H9 (cell line): ENCODE measurements at regions not wholly inside any gene's neighbourhood (a gene's known extent, or its start where the extent isn't known, plus 50 kb on each side); places are given as distances from the start of the nearest gene placed in this dataset.

ENCODE experiments used
- DNase-seq: peaks from one replicate; pipeline ENCODE4 v3.0.0-alpha.2; 2017
- H2AFZ ChIP-seq: one replicate; pipeline ENCODE4 v1.6.1; 2013; ENCODE audit warnings: mild to moderate bottlenecking, low read length, control low read depth, moderate library complexity
- H2AK5ac ChIP-seq: 2 replicates; pipeline ENCODE4 v1.6.1; 2013; ENCODE audit warnings: low read length, control low read depth, mixed read lengths; ENCODE audit not compliant: insufficient read length
- H2BK120ac ChIP-seq: one replicate; pipeline ENCODE4 v1.6.1; 2013; ENCODE audit warnings: low read depth, mild to moderate bottlenecking, low read length, control low read depth, inconsistent platforms; ENCODE audit not compliant: poor library complexity, severe bottlenecking
- H2BK12ac ChIP-seq: 2 replicates; pipeline ENCODE4 v1.6.1; 2013; ENCODE audit warnings: low read length, control low read depth, mixed read lengths, low read depth; ENCODE audit not compliant: insufficient read length
- H2BK15ac ChIP-seq: 2 replicates; pipeline ENCODE4 v1.6.1; 2013; ENCODE audit warnings: low read depth, low read length, control low read depth
- H2BK20ac ChIP-seq: one replicate; pipeline ENCODE4 v1.6.1; 2013; ENCODE audit warnings: low read depth, mild to moderate bottlenecking, low read length, control low read depth, inconsistent platforms; ENCODE audit not compliant: poor library complexity, severe bottlenecking
- H2BK5ac ChIP-seq: 2 replicates; pipeline ENCODE4 v1.6.1; 2013; ENCODE audit warnings: low read length, control low read depth, mixed read lengths; ENCODE audit not compliant: insufficient read length
- H3K14ac ChIP-seq: 2 replicates; pipeline ENCODE4 v1.6.1; 2013; ENCODE audit warnings: low read length, control low read depth; ENCODE audit not compliant: insufficient read depth
- H3K18ac ChIP-seq: 2 replicates; pipeline ENCODE4 v1.6.1; 2013; ENCODE audit warnings: low read depth, mild to moderate bottlenecking, mixed read lengths, low read length, control low read depth; ENCODE audit not compliant: insufficient read length
- H3K23ac ChIP-seq: 2 replicates; pipeline ENCODE4 v1.6.1; 2013; ENCODE audit warnings: low read length, control low read depth, mixed read lengths, low read depth; ENCODE audit not compliant: insufficient read length
- H3K23me2 ChIP-seq: 2 replicates; pipeline ENCODE4 v1.6.1; 2013; ENCODE audit warnings: low read depth, mild to moderate bottlenecking, mixed read lengths, low read length, control low read depth; ENCODE audit not compliant: insufficient read length, poor library complexity, severe bottlenecking
- H3K27ac ChIP-seq: 2 replicates; pipeline ENCODE4 v1.5.1; 2013; ENCODE audit warnings: low read length, control low read depth, mixed read lengths, low read depth; ENCODE audit not compliant: insufficient read length
- H3K27me3 ChIP-seq: 2 replicates; pipeline ENCODE4 v1.6.1; 2013; ENCODE audit warnings: low read length, control low read depth, inconsistent platforms; ENCODE audit not compliant: insufficient read depth
- H3K4ac ChIP-seq: 2 replicates; pipeline ENCODE4 v1.6.1; 2013; ENCODE audit warnings: low read depth, mild to moderate bottlenecking, control low read depth, inconsistent platforms, low read length, moderate library complexity
- H3K4me1 ChIP-seq: 2 replicates; pipeline ENCODE4 v1.6.1; 2013; ENCODE audit warnings: low read length, control low read depth, inconsistent platforms; ENCODE audit not compliant: insufficient read depth
- H3K4me2 ChIP-seq: 2 replicates; pipeline ENCODE4 v1.6.1; 2013; ENCODE audit warnings: low read length, control low read depth, mixed read lengths; ENCODE audit not compliant: insufficient read length, insufficient read depth
- H3K56ac ChIP-seq: 2 replicates; pipeline ENCODE4 v1.6.1; 2013; ENCODE audit warnings: low read depth, mild to moderate bottlenecking, mixed read lengths, low read length, control low read depth; ENCODE audit not compliant: insufficient read length
- H3K79me1 ChIP-seq: 2 replicates; pipeline ENCODE4 v1.6.1; 2013; ENCODE audit warnings: low read depth, mild to moderate bottlenecking, moderate library complexity, low read length, control low read depth, inconsistent platforms; ENCODE audit not compliant: insufficient read depth, poor library complexity, severe bottlenecking
- H3K79me2 ChIP-seq: 2 replicates; pipeline ENCODE4 v1.6.1; 2013; ENCODE audit warnings: low read length, control low read depth, inconsistent platforms; ENCODE audit not compliant: insufficient read depth
- H3K9ac ChIP-seq: 2 replicates; pipeline ENCODE4 v1.6.1; 2013; ENCODE audit warnings: low read length, control low read depth, mixed read lengths; ENCODE audit not compliant: insufficient read length; ENCODE audit errors: extremely low read depth
- H3K9me3 ChIP-seq: one replicate; pipeline ENCODE4 v1.6.1; 2013; ENCODE audit warnings: low read depth, low read length, inconsistent platforms; ENCODE audit not compliant: control insufficient read depth
- H3T11ph ChIP-seq: one replicate; pipeline ENCODE4 v1.6.1; 2013; ENCODE audit warnings: mild to moderate bottlenecking, low read length, control low read depth, inconsistent platforms
- H4K20me1 ChIP-seq: one replicate; pipeline ENCODE4 v1.6.1; 2013; ENCODE audit not compliant: control insufficient read depth, insufficient read length, insufficient read depth
- H4K5ac ChIP-seq: 2 replicates; pipeline ENCODE4 v1.6.1; 2013; ENCODE audit warnings: low read depth, mild to moderate bottlenecking, mixed read lengths, low read length, control low read depth; ENCODE audit not compliant: insufficient read length
- H4K8ac ChIP-seq: replicated peaks from 2 replicates; pipeline ENCODE4 v1.6.1; 2013; ENCODE audit warnings: low read length, control low read depth, mixed read lengths, low read depth; ENCODE audit not compliant: insufficient read length
- H4K91ac ChIP-seq: 2 replicates; pipeline ENCODE4 v1.6.1; 2013; ENCODE audit warnings: low read depth, mild to moderate bottlenecking, moderate library complexity, mixed read lengths, low read length, control low read depth; ENCODE audit not compliant: insufficient read length
- H3K27ac Mint-ChIP-seq, 3 experiments: 2 replicates in 2 of 3; 3 replicates in 1 of 3; pipeline ENCODE4 v1.8.0; 2020 to 2021; ENCODE audit warnings: mixed read lengths in 3 of 3, mild to moderate bottlenecking in 1 of 3, moderate library complexity in 1 of 3
- H3K27me3 Mint-ChIP-seq: 2 replicates; pipeline ENCODE4 v1.8.0; 2021; ENCODE audit warnings: low read depth, mild to moderate bottlenecking, moderate library complexity, mixed read lengths
- H3K36me3 Mint-ChIP-seq, 3 experiments: 2 replicates in 2 of 3; 3 replicates in 1 of 3; pipeline ENCODE4 v1.8.0; 2020 to 2021; ENCODE audit warnings: low read depth in 3 of 3, mixed read lengths in 3 of 3; ENCODE audit not compliant: insufficient read depth in 1 of 3
- H3K4me1 Mint-ChIP-seq, 2 experiments: 2 replicates each; pipeline ENCODE4 v1.8.0; 2020; ENCODE audit warnings: mixed read lengths in 2 of 2
- H3K4me3 Mint-ChIP-seq, 2 experiments: 2 replicates in 1 of 2; 3 replicates in 1 of 2; pipeline ENCODE4 v1.8.0; 2020 to 2021; ENCODE audit warnings: mild to moderate bottlenecking in 2 of 2, mixed read lengths in 2 of 2, moderate library complexity in 1 of 2
- H3K9me3 Mint-ChIP-seq, 2 experiments: 2 replicates in 1 of 2; 3 replicates in 1 of 2; pipeline ENCODE4 v1.8.0; 2020; ENCODE audit warnings: mild to moderate bottlenecking in 2 of 2, mixed read lengths in 2 of 2, moderate library complexity in 1 of 2
- CTCF ChIP-seq: fragments of 200-600 bp; sonication (generic); conservative IDR thresholded peaks from 3 replicates; pipeline ENCODE4 v1.8.0; 2021; ENCODE audit warnings: antibody characterized with exemption, mild to moderate bottlenecking
- WGBS: extraction: QIAGEN DNeasy Blood & Tissue Kit; methylation state at CpG from one replicate; pipeline ENCODE4 v1.1.7; 2013; ENCODE audit warnings: missing lambda C conversion rate, low lambda C conversion rate, mixed read lengths; ENCODE audit not compliant: insufficient read length; ENCODE audit errors: extremely low coverage; 5-methylcytosine and 5-hydroxymethylcytosine counted together

- Histone ChIP-seq H4K91ac (no peak overlapping the region), H2AK5ac (no peak overlapping the region), H3K79me2 (no peaks in the 10 kb centered on the region), H3K23ac (no peak overlapping the region), H3K9ac (no peak overlapping the region), H4K20me1 (no peaks in the 10 kb centered on the region), H3T11ph (no peak overlapping the region), H3K79me1 (no peaks in the 10 kb centered on the region), H4K5ac (no peak overlapping the region), H3K14ac (no peak overlapping the region), H3K9me3 (no peaks in the 10 kb centered on the region), H3K18ac (no peak overlapping the region), H2AFZ (no peak overlapping the region), H3K27me3 (no peaks in the 10 kb centered on the region), H3K4ac (no peak overlapping the region), H2BK15ac (no peak overlapping the region), H4K8ac (no peak overlapping the region), H3K27ac (no peak overlapping the region), H2BK20ac (no peak overlapping the region), H3K4me2 (no peak overlapping the region), H3K23me2 (no peaks in the 10 kb centered on the region), H3K4me1 (peaks cover 6% of the 10 kb centered on the region; the same call in 1 of the 2 replicates), H3K56ac (no peak overlapping the region), H2BK12ac (no peak overlapping the region), H2BK5ac (no peak overlapping the region), H2BK120ac (no peak overlapping the region)
- no peaks in the 10 kb centered on the region for H3K9me3 Mint-ChIP-seq
- no CpG with 5 or more reads among the region's 4 CpGs for WGBS
- H3K4me3 Mint-ChIP-seq, result no peak overlapping the region
- H3K36me3 Mint-ChIP-seq, result no peaks in the 10 kb centered on the region
- no peak for TF ChIP-seq CTCF
- H3K27me3 Mint-ChIP-seq, result peaks cover 4% of the 10 kb centered on the region
- no peak for DNase-seq
- H3K4me1 Mint-ChIP-seq, result peaks cover 40 to 50% of the 10 kb centered on the region in 2 experiments
- no peak overlapping the region; a peak in 1 of 7 replicates for H3K27ac Mint-ChIP-seq
Measured at GRCh38 chr2:236967499-236967783, 118.2 kb upstream of the COPS8 start.
